K562 (cell line): ENCODE measurements at regions not wholly inside any gene's neighbourhood (a gene's known extent, or its start where the extent isn't known, plus 50 kb on each side); places are given as distances from the start of the nearest gene placed in this dataset.

Experiments used
- ATAC-seq: fragments of 200-7000 bp; cut with Tn5 transposase; 3 replicates; pipeline ENCODE4 v1.9.1; 2020; ENCODE audit warnings: moderate library complexity
- BruUV-seq: library from RNA; stranded (reverse); fragments of 400-500 nt; replicated peaks from 2 replicates; lab custom pipeline; 2021; lab: Mats Ljungman, UMichigan
- CTCF ChIA-PET: fragments of 300-600 bp; formaldehyde crosslinking; extraction: SDS; loops from one replicate; lab custom pipeline; 2021; ENCODE audit warnings: low intra/inter-chr PET ratio; lab: Yijun Ruan, JAX
- POLR2A ChIA-PET: fragments of 300-600, 350-650 bp; sonication (Branson Sonifier 250); formaldehyde crosslinking; extraction: SDS; loops from one replicate; lab custom pipeline; 2021; ENCODE audit warnings: antibody characterized with exemption, inconsistent platforms; lab: Yijun Ruan, JAX
- DNase-seq, 4 experiments: peaks; one replicate each; pipeline versions ENCODE4 v3.0.0 to v3.0.0-alpha.2; 2011 to 2018; ENCODE audit warnings: low spot score in 3 of 4, mixed read lengths in 3 of 4; ENCODE audit errors: extremely low read depth in 1 of 4
- FAIRE-seq: peaks from 2 replicates; lab custom pipeline; 2011; peaks lifted over from hg19 to GRCh38; lab: Jason Lieb, UNC
- H2AFZ ChIP-seq: 2 replicates; pipeline ENCODE4 v1.6.0; 2011; ENCODE audit warnings: low read depth, low read length, control low read depth, inconsistent platforms
- H3K27ac ChIP-seq: fragments of 200-600 bp; 3 replicates; pipeline ENCODE4 v1.8.0; 2011; ENCODE audit warnings: low read depth, mild to moderate bottlenecking, control low read depth, inconsistent platforms, low read length, moderate library complexity, mixed read lengths; ENCODE audit errors: extremely low read depth
- H3K27me3 ChIP-seq, 2 experiments: fragments of 300-600 bp in 1 of 2; 2 replicates in 1 of 2; 3 replicates in 1 of 2; pipeline versions ENCODE4 v1.6.0 to v1.8.0; 2011; ENCODE audit warnings: inconsistent platforms in 2 of 2, low read length in 2 of 2, mild to moderate bottlenecking in 1 of 2, mixed read lengths in 1 of 2, moderate library complexity in 1 of 2; ENCODE audit not compliant: control insufficient read depth in 2 of 2, insufficient read depth in 2 of 2
- H3K36me3 ChIP-seq: fragments of 300-600 bp; 3 replicates; pipeline ENCODE4 v1.8.0; 2011; ENCODE audit warnings: mild to moderate bottlenecking, low read length, inconsistent platforms; ENCODE audit not compliant: control insufficient read depth, insufficient read depth
- H3K4me1 ChIP-seq, 2 experiments: fragments of 200-600 bp in 1 of 2; replicated peaks in 1 of 2; 2 replicates in 1 of 2; 3 replicates in 1 of 2; pipeline versions ENCODE4 v1.5.1 to v1.8.0; 2011; ENCODE audit warnings: inconsistent platforms in 2 of 2, low read length in 2 of 2, mild to moderate bottlenecking in 1 of 2, mixed read lengths in 1 of 2, moderate library complexity in 1 of 2; ENCODE audit not compliant: control insufficient read depth in 2 of 2, insufficient read depth in 2 of 2
- H3K4me2 ChIP-seq: 2 replicates; pipeline ENCODE4 v1.6.1; 2011; ENCODE audit warnings: low read length, control low read depth, inconsistent platforms, mixed read lengths; ENCODE audit not compliant: insufficient read depth
- H3K4me3 ChIP-seq: fragments of 200-600 bp; sonication (generic), shearing (Covaris generic); 2 replicates; pipeline ENCODE4 v1.5.1; 2016; ENCODE audit warnings: control low read depth, inconsistent platforms
- H3K79me2 ChIP-seq: fragments of 200-600 bp; 3 replicates; pipeline ENCODE4 v1.8.0; 2011; ENCODE audit warnings: low read length, inconsistent platforms; ENCODE audit not compliant: control insufficient read depth, insufficient read depth
- H3K9ac ChIP-seq, 2 experiments: 2 replicates each; pipeline versions ENCODE4 v1.6.0 to v1.6.1; 2011; ENCODE audit warnings: low read depth in 2 of 2, low read length in 2 of 2, control low read depth in 1 of 2, inconsistent platforms in 1 of 2, mild to moderate bottlenecking in 1 of 2, mixed read lengths in 1 of 2; ENCODE audit not compliant: insufficient read depth in 1 of 2
- H3K9me1 ChIP-seq: one replicate; pipeline ENCODE4 v1.6.0; 2011; ENCODE audit warnings: inconsistent platforms, mild to moderate bottlenecking, low read length, moderate library complexity; ENCODE audit not compliant: control insufficient read depth, insufficient read depth
- H3K9me3 ChIP-seq: replicated peaks from 2 replicates; pipeline ENCODE4 v1.5.1; 2011; ENCODE audit warnings: low read depth, low read length, inconsistent platforms; ENCODE audit not compliant: control insufficient read depth, insufficient read depth
- H4K20me1 ChIP-seq: replicated peaks from 2 replicates; pipeline ENCODE4 v1.6.1; 2011; ENCODE audit warnings: low read length, inconsistent platforms, mixed read lengths; ENCODE audit not compliant: control insufficient read depth, insufficient read depth
- DNMT1 ChIP-seq: fragments of 450-650 bp; IDR thresholded peaks from 2 replicates; pipeline ENCODE4 v1.6.1; 2016; ENCODE audit warnings: antibody characterized with exemption, mild to moderate bottlenecking
- MNT ChIP-seq, 2 experiments: fragments of 450-650 bp; conservative IDR thresholded peaks; 2 replicates each; pipeline ENCODE4 v1.6.1; 2017; ENCODE audit warnings: mild to moderate bottlenecking in 2 of 2, moderate library complexity in 2 of 2
- SRSF9 ChIP-seq: fragments of 200-400 bp; formaldehyde crosslinking; IDR thresholded peaks from 2 replicates; pipeline ENCODE4 v1.6.1; 2017; ENCODE audit warnings: low read depth, low read length, borderline replicate concordance
- ZBTB11 ChIP-seq, 3 experiments: fragments of 200-800 bp in 1 of 3; fragments of 250-450 bp in 1 of 3; fragments of 450-650 bp in 1 of 3; sonication (Bioruptor Pico) in 1 of 3; sonication (Bioruptor generic) in 1 of 3; formaldehyde crosslinking in 1 of 3; IDR thresholded peaks; 2 replicates each; pipeline versions ENCODE4 v1.6.1 to v1.8.0; 2016 to 2022; ENCODE audit warnings: mild to moderate bottlenecking in 2 of 3, missing genetic modification characterization in 2 of 3, missing compliant biosample characterization in 1 of 3, moderate library complexity in 1 of 3
- ZC3H11A ChIP-seq: IDR thresholded peaks from 2 replicates; pipeline ENCODE4 v1.6.1; 2012; ENCODE audit warnings: low read depth, low read length, improper control_type of control experiment
- ZNF165 ChIP-seq: fragments of 250-450 bp; sonication (Bioruptor Pico); IDR thresholded peaks from 2 replicates; pipeline ENCODE4 v1.4.0; 2020; ENCODE audit warnings: borderline replicate concordance
- ZNF551 ChIP-seq: fragments of 250-450 bp; sonication (Bioruptor Pico); IDR thresholded peaks from 2 replicates; pipeline ENCODE4 v1.5.0; 2021; ENCODE audit warnings: mild to moderate bottlenecking, moderate library complexity
- ZNF592 ChIP-seq: fragments of 450-650 bp; IDR thresholded peaks from 2 replicates; pipeline ENCODE4 v1.6.1; 2017; ENCODE audit warnings: antibody characterized with exemption, mild to moderate bottlenecking
- WGBS: fragments of 100-300 bp; shearing (Covaris generic); methylation state at CpG from one replicate; pipeline ENCODE4 v1.1.6; 2016; ENCODE audit warnings: low coverage, mixed read lengths; ENCODE audit not compliant: insufficient coverage; ENCODE audit errors: missing lambda C conversion rate; 5-methylcytosine and 5-hydroxymethylcytosine counted together
- in situ Hi-C: fragments of 300-500 bp; cut with MboI; formaldehyde crosslinking; loops from 4 replicates; pipeline ENCODE4 v1.15.0; 2018; ENCODE audit warnings: inconsistent platforms, mixed read lengths
- intact Hi-C: fragments of 100-400 bp; cut with micrococcal nuclease; formaldehyde crosslinking; loops from 2 replicates; pipeline ENCODE4 v1.14.2; 2022
- TF ChIP-seq, protein P1 (sequence below), 2 experiments: fragments of 450-650 bp in 1 of 2; sonication (generic) in 1 of 2; formaldehyde crosslinking in 1 of 2; IDR thresholded peaks in 1 of 2; conservative IDR thresholded peaks in 1 of 2; 2 replicates each; pipeline versions ENCODE4 v1.6.1 to v1.8.1; 2016 to 2023; ENCODE audit warnings: mild to moderate bottlenecking in 2 of 2, moderate library complexity in 2 of 2, inconsistent platforms in 1 of 2, missing genetic modification reagents in 1 of 2

DNA sequence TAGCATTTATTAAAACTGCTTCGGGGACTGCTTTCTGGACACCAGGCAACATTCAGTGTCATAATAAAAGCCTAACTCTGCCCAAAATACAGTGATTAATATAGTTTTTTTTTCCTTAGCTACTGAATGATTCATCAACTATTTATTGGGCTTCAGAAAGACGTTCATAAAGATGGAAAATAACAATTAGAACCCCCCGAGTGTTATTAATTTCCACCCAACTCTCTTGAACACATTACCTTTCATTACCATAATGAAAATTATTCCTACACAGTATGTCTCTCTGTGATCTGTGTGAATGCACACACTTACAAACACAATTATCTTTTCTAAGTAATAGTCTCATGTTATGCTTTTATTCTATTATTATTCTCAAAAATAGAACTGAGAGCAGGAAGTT, 473.0 kb downstream of the ADAMTS20 start (continued):
- no peak for TF ChIP-seq ZBTB11 (CRISPR knock-in tag; IDR thresholded peaks at IDR 0.05)
- TF ChIP-seq, all 486 proteins: peak for 0

DNA sequence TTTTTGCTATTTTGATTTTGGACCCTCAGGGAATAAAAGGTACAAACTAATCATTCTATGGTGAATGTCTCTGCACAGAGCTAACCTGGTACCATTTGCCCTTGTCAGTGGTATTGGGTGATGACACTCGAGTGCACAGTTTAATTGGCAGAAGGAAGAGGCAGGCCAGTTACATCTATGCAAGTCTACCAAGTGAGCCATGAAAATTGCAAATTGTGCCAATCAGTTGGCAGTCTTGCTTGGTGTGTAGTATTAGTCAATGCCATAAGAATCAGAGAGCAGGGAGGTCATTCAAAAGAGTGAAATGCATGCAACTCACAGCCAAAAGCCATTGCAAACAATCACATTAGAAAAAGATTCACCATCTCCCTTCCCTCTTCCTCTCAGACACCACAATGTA, 479.6 kb downstream of the ADAMTS20 start:
- BruUV-seq = no TSS peak
- CTCF ChIA-PET = no interaction called here
- 0% methylated on average over 1 of the region's 1 CpG for WGBS
- TF ChIP-seq SRSF9 (no peak), ZC3H11A (no peak), ZNF551 (CRISPR knock-in tag) (no peak), ZNF592 (no peak), ZNF165 (CRISPR knock-in tag) (no peak), MNT (conservative IDR thresholded peaks at IDR 0.05) (no peak), DNMT1 (no peak)
- TF ChIP-seq, protein P1, sequence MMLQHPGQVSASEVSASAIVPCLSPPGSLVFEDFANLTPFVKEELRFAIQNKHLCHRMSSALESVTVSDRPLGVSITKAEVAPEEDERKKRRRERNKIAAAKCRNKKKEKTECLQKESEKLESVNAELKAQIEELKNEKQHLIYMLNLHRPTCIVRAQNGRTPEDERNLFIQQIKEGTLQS (IDR thresholded peaks at IDR 0.05) = no peak
- TF ChIP-seq, protein P1 (CRISPR knock-in tag; conservative IDR thresholded peaks at IDR 0.05) = no peak

More for the DNA sequence above, 479.6 kb downstream of the ADAMTS20 start:
- H3K9me1 ChIP-seq = no peaks in the 10 kb centered on the region
- intact Hi-C loops = no loop called here
- no peaks in the 10 kb centered on the region for H3K79me2 ChIP-seq
- no peaks in the 10 kb centered on the region for H3K9me3 ChIP-seq
- POLR2A ChIA-PET = no interaction called here
- no peak overlapping the region for H3K27ac ChIP-seq
- H3K36me3 ChIP-seq = no peaks in the 10 kb centered on the region
- no peak overlapping the region for H3K4me2 ChIP-seq
- in situ Hi-C loops = no loop called here
- no peak overlapping the region for H2AFZ ChIP-seq
- no peak overlapping the region for H3K9ac ChIP-seq
- H3K27me3 ChIP-seq = no peaks in the 10 kb centered on the region
- no peak for ATAC-seq
- DNase-seq = no peak
- FAIRE-seq = no peak
- no peak overlapping the region for H3K4me3 ChIP-seq
- H4K20me1 ChIP-seq = no peaks in the 10 kb centered on the region
- no peaks in the 10 kb centered on the region for H3K4me1 ChIP-seq
